Neuron (in vitro differentiated cells): ENCODE measurements at regions not wholly inside any gene's neighbourhood (a gene's known extent, or its start where the extent isn't known, plus 50 kb on each side); places are given as distances from the start of the nearest gene placed in this dataset.

ENCODE experiments used
- H2AFZ ChIP-seq: one replicate; pipeline ENCODE4 v1.6.1; 2013; ENCODE audit warnings: low read depth, mild to moderate bottlenecking, inconsistent platforms, low read length, moderate library complexity
- H3K27me3 ChIP-seq: one replicate; pipeline ENCODE4 v1.6.1; 2013; ENCODE audit warnings: low read length; ENCODE audit not compliant: insufficient read depth
- H3K36me3 ChIP-seq: one replicate; pipeline ENCODE4 v1.6.1; 2013; ENCODE audit warnings: low read length; ENCODE audit not compliant: insufficient read depth
- H3K4me1 ChIP-seq: one replicate; pipeline ENCODE4 v1.6.1; 2013; ENCODE audit warnings: low read length; ENCODE audit not compliant: insufficient read depth
- H3K4me3 ChIP-seq: 2 replicates; pipeline ENCODE4 v1.5.1; 2013; ENCODE audit warnings: mild to moderate bottlenecking, low read length, moderate library complexity
- H3K9me3 ChIP-seq: one replicate; pipeline ENCODE4 v1.6.1; 2013; ENCODE audit warnings: low read length

GRCh38 chr2:5751873-5752482 is 59.8 kb downstream of the SOX11 start:
- H3K36me3 ChIP-seq, result no peaks in the 10 kb centered on the region
- no peak overlapping the region for H3K4me3 ChIP-seq
- H3K9me3 ChIP-seq, result peaks cover 2% of the 10 kb centered on the region
- H3K4me1 ChIP-seq, result peaks cover 7% of the 10 kb centered on the region
- H2AFZ ChIP-seq, result peak overlapping the region; percentile 52
- no peaks in the 10 kb centered on the region for H3K27me3 ChIP-seq

GRCh38 chr2:5756272-5756671 is 64.1 kb downstream of the SOX11 start:
- H3K27me3 ChIP-seq, result no peaks in the 10 kb centered on the region

GRCh38 chr2:5758346-5758745 is 66.2 kb downstream of the SOX11 start:
- Histone ChIP-seq H3K36me3 (no peaks in the 10 kb centered on the region), H3K27me3 (no peaks in the 10 kb centered on the region), H2AFZ (no peak overlapping the region), H3K4me3 (no peak overlapping the region), H3K4me1 (no peaks in the 10 kb centered on the region), H3K9me3 (peaks cover 2% of the 10 kb centered on the region)

More at GRCh38 chr2:5756272-5756671, 64.1 kb downstream of the SOX11 start:
- H2AFZ ChIP-seq, result no peak overlapping the region
- peaks cover 2% of the 10 kb centered on the region for H3K9me3 ChIP-seq
- no peaks in the 10 kb centered on the region for H3K36me3 ChIP-seq
- H3K4me3 ChIP-seq, result no peak overlapping the region
- peaks cover 7% of the 10 kb centered on the region for H3K4me1 ChIP-seq

GRCh38 chr2:5759949-5760348 is 67.8 kb downstream of the SOX11 start:
- Histone ChIP-seq H3K27me3 (no peaks in the 10 kb centered on the region), H3K4me1 (no peaks in the 10 kb centered on the region)

GRCh38 chr2:5763531-5763930 is 71.3 kb downstream of the SOX11 start:
- Histone ChIP-seq H3K27me3 (no peaks in the 10 kb centered on the region), H2AFZ (no peak overlapping the region), H3K4me1 (no peaks in the 10 kb centered on the region), H3K4me3 (no peak overlapping the region), H3K9me3 (no peaks in the 10 kb centered on the region), H3K36me3 (no peaks in the 10 kb centered on the region)

More at GRCh38 chr2:5759949-5760348, 67.8 kb downstream of the SOX11 start:
- Histone ChIP-seq H2AFZ (no peak overlapping the region), H3K36me3 (no peaks in the 10 kb centered on the region), H3K9me3 (peaks cover 2% of the 10 kb centered on the region), H3K4me3 (no peak overlapping the region)

- Histone ChIP-seq H3K4me1 (no peaks in the 10 kb centered on the region), H3K4me3 (no peak overlapping the region), H3K27me3 (no peaks in the 10 kb centered on the region), H3K36me3 (no peaks in the 10 kb centered on the region), H2AFZ (no peak overlapping the region), H3K9me3 (no peaks in the 10 kb centered on the region)
Measured at GRCh38 chr2:5764041-5764440, 71.9 kb downstream of the SOX11 start.

GRCh38 chr2:5766056-5766455 is 73.9 kb downstream of the SOX11 start:
- no peak overlapping the region for H2AFZ ChIP-seq
- H3K27me3 ChIP-seq, result no peaks in the 10 kb centered on the region
- H3K4me3 ChIP-seq, result no peak overlapping the region
- H3K36me3 ChIP-seq, result no peaks in the 10 kb centered on the region
- no peaks in the 10 kb centered on the region for H3K9me3 ChIP-seq
- no peaks in the 10 kb centered on the region for H3K4me1 ChIP-seq

GRCh38 chr2:5766561-5766960 is 74.4 kb downstream of the SOX11 start:
- Histone ChIP-seq H3K9me3 (no peaks in the 10 kb centered on the region), H2AFZ (no peak overlapping the region), H3K36me3 (no peaks in the 10 kb centered on the region), H3K4me1 (no peaks in the 10 kb centered on the region), H3K4me3 (no peak overlapping the region), H3K27me3 (no peaks in the 10 kb centered on the region)

- Histone ChIP-seq H3K4me1 (no peaks in the 10 kb centered on the region), H2AFZ (no peak overlapping the region), H3K9me3 (peaks cover 3% of the 10 kb centered on the region), H3K4me3 (no peak overlapping the region), H3K36me3 (no peaks in the 10 kb centered on the region), H3K27me3 (no peaks in the 10 kb centered on the region)
Measured at GRCh38 chr2:5777131-5777535, 84.9 kb downstream of the SOX11 start.

GRCh38 chr2:5781679-5782078 is 89.5 kb downstream of the SOX11 start:
- H3K9me3 ChIP-seq, result no peaks in the 10 kb centered on the region
- no peak overlapping the region for H3K4me3 ChIP-seq
- H3K4me1 ChIP-seq, result no peaks in the 10 kb centered on the region
- no peaks in the 10 kb centered on the region for H3K36me3 ChIP-seq
- no peaks in the 10 kb centered on the region for H3K27me3 ChIP-seq
- H2AFZ ChIP-seq, result no peak overlapping the region

GRCh38 chr2:5782103-5782502 is 89.9 kb downstream of the SOX11 start:
- Histone ChIP-seq H3K9me3 (peaks cover under 1% of the 10 kb centered on the region), H3K4me3 (no peak overlapping the region)

GRCh38 chr2:5788447-5788846 is 96.3 kb downstream of the SOX11 start:
- no peaks in the 10 kb centered on the region for H3K4me1 ChIP-seq
- H2AFZ ChIP-seq, result no peak overlapping the region
- peaks cover 4% of the 10 kb centered on the region for H3K9me3 ChIP-seq
- no peaks in the 10 kb centered on the region for H3K27me3 ChIP-seq
- H3K36me3 ChIP-seq, result no peaks in the 10 kb centered on the region
- H3K4me3 ChIP-seq, result no peak overlapping the region

More at GRCh38 chr2:5782103-5782502, 89.9 kb downstream of the SOX11 start:
- Histone ChIP-seq H3K4me1 (no peaks in the 10 kb centered on the region), H3K36me3 (no peaks in the 10 kb centered on the region), H3K27me3 (no peaks in the 10 kb centered on the region), H2AFZ (no peak overlapping the region)

GRCh38 chr2:5791371-5791770 is 99.2 kb downstream of the SOX11 start:
- Histone ChIP-seq H3K4me3 (no peak overlapping the region), H2AFZ (no peak overlapping the region), H3K27me3 (no peaks in the 10 kb centered on the region), H3K36me3 (no peaks in the 10 kb centered on the region), H3K4me1 (no peaks in the 10 kb centered on the region), H3K9me3 (peaks cover 4% of the 10 kb centered on the region)

- peaks cover 2% of the 10 kb centered on the region for H3K9me3 ChIP-seq
- no peak overlapping the region for H3K4me3 ChIP-seq
- no peaks in the 10 kb centered on the region for H3K4me1 ChIP-seq
- no peak overlapping the region for H2AFZ ChIP-seq
- no peaks in the 10 kb centered on the region for H3K27me3 ChIP-seq
- no peaks in the 10 kb centered on the region for H3K36me3 ChIP-seq
Measured at GRCh38 chr2:5794012-5794411, 101.8 kb downstream of the SOX11 start.
